ENCODE measurements at regions not wholly inside any gene's neighbourhood (a gene's known extent, or its start where the extent isn't known, plus 50 kb on each side); places are given as distances from the start of the nearest gene placed in this dataset.
"Not testable (repeated sequence)": the region's sequence is repeated elsewhere in the genome, so short reads cannot be mapped to it uniquely, and the experiment has no call there.

GRCh38 chr11:71316701-71317100 is 64.3 kb upstream of the SHANK2 start:
- Mint-ChIP-seq H3K36me3 (no peaks in the 10 kb centered on the region), H3K9me3 (peaks cover 14% of the 10 kb centered on the region), H3K4me1 (no peaks in the 10 kb centered on the region), H3K4me3 (no peak overlapping the region), H3K27me3 (ENCODE audit: insufficient read depth, low read depth) (peaks cover 6% of the 10 kb centered on the region), H3K27ac (no peak overlapping the region)
- Histone ChIP-seq H3K79me2 (ENCODE audit: low read depth) (no peaks in the 10 kb centered on the region), H3K27ac (no peak overlapping the region), H2AFZ (replicated peaks) (no peak overlapping the region), H4K20me1 (ENCODE audit: low read depth) (no peaks in the 10 kb centered on the region), H3K4me3 (no peak overlapping the region), H3K9ac (no peak overlapping the region), H3K36me3 (no peaks in the 10 kb centered on the region), H3K27me3 (no peaks in the 10 kb centered on the region), H3K4me2 (no peak overlapping the region), H3K4me1 (no peaks in the 10 kb centered on the region), H3F3A (ENCODE audit: low read depth) (no peaks in the 10 kb centered on the region), H3K9me3 (ENCODE audit: low read depth) (peaks cover 16% of the 10 kb centered on the region)
- TF ChIP-seq EZH2phosphoT487 (IDR thresholded peaks at IDR 0.05) (no peak), CTCF (IDR thresholded peaks at IDR 0.05) (no peak), EZH2 (IDR thresholded peaks at IDR 0.05) (no peak)
- no peak for DNase-seq (ENCODE audit: low spot score)

- not testable (repeated sequence) for H3K9ac ChIP-seq; H3K79me2 ChIP-seq (ENCODE audit: low read depth); H3K4me1 Mint-ChIP-seq; H3F3A ChIP-seq (ENCODE audit: low read depth); H3K27me3 Mint-ChIP-seq (ENCODE audit: insufficient read depth, low read depth); H3K27me3 ChIP-seq; H3K4me3 ChIP-seq; H2AFZ ChIP-seq (replicated peaks); H3K4me1 ChIP-seq; DNase-seq (ENCODE audit: low spot score); H3K4me3 Mint-ChIP-seq; H3K27ac ChIP-seq; H3K36me3 Mint-ChIP-seq; H3K36me3 ChIP-seq; H3K27ac Mint-ChIP-seq; H3K4me2 ChIP-seq; H4K20me1 ChIP-seq (ENCODE audit: low read depth)
- H3K9me3 ChIP-seq (ENCODE audit: low read depth) = peaks cover 16% of the 10 kb centered on the region
- H3K9me3 Mint-ChIP-seq = peaks cover 15% of the 10 kb centered on the region
These were observed 60.2 kb upstream of the SHANK2 start for GRCh38 chr11:71312616-71313015.

GRCh38 chr11:71311928-71312510 is 59.6 kb upstream of the SHANK2 start:
- no peaks in the 10 kb centered on the region for H3K79me2 ChIP-seq (ENCODE audit: low read depth)
- Mint-ChIP-seq H3K4me1 (no peaks in the 10 kb centered on the region), H3K9me3 (peaks cover 11% of the 10 kb centered on the region), H3K4me3 (no peak overlapping the region), H3K36me3 (no peaks in the 10 kb centered on the region), H3K27me3 (ENCODE audit: insufficient read depth, low read depth) (peaks cover 4% of the 10 kb centered on the region), H3K27ac (no peak overlapping the region)
- no peaks in the 10 kb centered on the region for H4K20me1 ChIP-seq (ENCODE audit: low read depth)
- no peaks in the 10 kb centered on the region for H3K36me3 ChIP-seq
- no peaks in the 10 kb centered on the region for H3F3A ChIP-seq (ENCODE audit: low read depth)
- TF ChIP-seq EZH2 (IDR thresholded peaks at IDR 0.05) (no peak), CTCF (IDR thresholded peaks at IDR 0.05) (no peak), EZH2phosphoT487 (IDR thresholded peaks at IDR 0.05) (no peak)
- peaks cover 16% of the 10 kb centered on the region for H3K9me3 ChIP-seq (ENCODE audit: low read depth)
- H3K4me3 ChIP-seq = no peak overlapping the region
- no peak overlapping the region for H2AFZ ChIP-seq (replicated peaks)
- no peak overlapping the region for H3K27ac ChIP-seq
- no peaks in the 10 kb centered on the region for H3K4me1 ChIP-seq
- no peak overlapping the region for H3K4me2 ChIP-seq
- H3K27me3 ChIP-seq = no peaks in the 10 kb centered on the region
- no peak for DNase-seq (ENCODE audit: low spot score)
- H3K9ac ChIP-seq = no peak overlapping the region

GRCh38 chr11:71311176-71311925 is 59.0 kb upstream of the SHANK2 start:
- H3K79me2 ChIP-seq (ENCODE audit: low read depth) = no peaks in the 10 kb centered on the region
- H3K27me3 Mint-ChIP-seq (ENCODE audit: insufficient read depth, low read depth) = peaks cover 3% of the 10 kb centered on the region
- H3K36me3 Mint-ChIP-seq = no peaks in the 10 kb centered on the region
- H3K4me3 Mint-ChIP-seq = no peak overlapping the region
- H3K4me1 Mint-ChIP-seq = no peaks in the 10 kb centered on the region
- no peak overlapping the region for H3K27ac ChIP-seq
- H4K20me1 ChIP-seq (ENCODE audit: low read depth) = no peaks in the 10 kb centered on the region
- H3K4me1 ChIP-seq = no peaks in the 10 kb centered on the region
- no peak overlapping the region for H3K27ac Mint-ChIP-seq
- no peak overlapping the region for H2AFZ ChIP-seq (replicated peaks)
- H3K27me3 ChIP-seq = no peaks in the 10 kb centered on the region
- no peaks in the 10 kb centered on the region for H3F3A ChIP-seq (ENCODE audit: low read depth)
- H3K4me3 ChIP-seq = no peak overlapping the region
- no peaks in the 10 kb centered on the region for H3K36me3 ChIP-seq
- DNase-seq (ENCODE audit: low spot score) = no peak
- H3K9me3 ChIP-seq (ENCODE audit: low read depth) = peaks cover 12% of the 10 kb centered on the region
- no peak overlapping the region for H3K9ac ChIP-seq
- no peak for TF ChIP-seq EZH2phosphoT487 (IDR thresholded peaks at IDR 0.05)
- no peak overlapping the region for H3K4me2 ChIP-seq
- peaks cover 7% of the 10 kb centered on the region for H3K9me3 Mint-ChIP-seq
